C4-2B (cell line): ENCODE measurements at regions not wholly inside any gene's neighbourhood (a gene's known extent, or its start where the extent isn't known, plus 50 kb on each side); places are given as distances from the start of the nearest gene placed in this dataset.

Experiments used
- H3K27ac ChIP-seq: fragments of 450-650 bp; 2 replicates; pipeline ENCODE4 v1.5.1; 2017
- CTCF ChIP-seq: fragments of 450-650 bp; conservative IDR thresholded peaks from 2 replicates; pipeline ENCODE4 v1.5.1; 2017; ENCODE audit warnings: mild to moderate bottlenecking
- ZFX ChIP-seq: fragments of 450-650 bp; IDR thresholded peaks from 2 replicates; pipeline ENCODE4 v1.6.1; 2017

DNA sequence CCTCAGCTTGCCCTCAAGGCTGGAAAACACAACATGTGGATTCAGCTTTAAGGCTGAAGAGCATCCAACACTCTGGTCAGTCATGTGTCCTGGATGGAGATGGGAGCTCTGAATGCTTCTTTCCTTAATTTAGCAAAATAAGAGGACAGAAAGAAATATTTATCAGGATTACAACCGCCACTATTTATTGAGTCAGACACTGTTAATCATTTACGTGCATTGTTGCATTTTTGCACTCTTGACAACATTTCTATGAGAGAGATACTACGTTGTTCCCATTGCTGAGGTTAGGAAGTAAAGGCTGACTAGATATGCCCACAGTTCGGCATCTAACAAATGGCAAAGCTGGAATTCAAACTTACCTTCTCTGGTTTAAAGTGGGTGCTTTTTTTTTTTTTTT is 101.8 kb upstream of the KMT2C start:
- H3K27ac ChIP-seq: no peak overlapping the region
- TF ChIP-seq CTCF: no peak
- no peak for TF ChIP-seq ZFX

- TF ChIP-seq CTCF (no peak), ZFX (no peak)
- H3K27ac ChIP-seq: no peak overlapping the region
These were observed 92.8 kb upstream of the KMT2C start for GRCh38 chr7:152528612-152529011.

- no peak overlapping the region for H3K27ac ChIP-seq
These were observed 91.8 kb upstream of the KMT2C start for GRCh38 chr7:152527610-152528032.

GRCh38 chr7:152523916-152524315 is 88.1 kb upstream of the KMT2C start:
- H3K27ac ChIP-seq: no peak overlapping the region
- TF ChIP-seq ZFX (no peak), CTCF (no peak)

More at GRCh38 chr7:152527610-152528032, 91.8 kb upstream of the KMT2C start:
- no peak for TF ChIP-seq ZFX
- TF ChIP-seq CTCF: no peak

GRCh38 chr7:152522571-152523067 is 86.8 kb upstream of the KMT2C start:
- H3K27ac ChIP-seq: no peak overlapping the region
- TF ChIP-seq CTCF (no peak), ZFX (no peak)

DNA sequence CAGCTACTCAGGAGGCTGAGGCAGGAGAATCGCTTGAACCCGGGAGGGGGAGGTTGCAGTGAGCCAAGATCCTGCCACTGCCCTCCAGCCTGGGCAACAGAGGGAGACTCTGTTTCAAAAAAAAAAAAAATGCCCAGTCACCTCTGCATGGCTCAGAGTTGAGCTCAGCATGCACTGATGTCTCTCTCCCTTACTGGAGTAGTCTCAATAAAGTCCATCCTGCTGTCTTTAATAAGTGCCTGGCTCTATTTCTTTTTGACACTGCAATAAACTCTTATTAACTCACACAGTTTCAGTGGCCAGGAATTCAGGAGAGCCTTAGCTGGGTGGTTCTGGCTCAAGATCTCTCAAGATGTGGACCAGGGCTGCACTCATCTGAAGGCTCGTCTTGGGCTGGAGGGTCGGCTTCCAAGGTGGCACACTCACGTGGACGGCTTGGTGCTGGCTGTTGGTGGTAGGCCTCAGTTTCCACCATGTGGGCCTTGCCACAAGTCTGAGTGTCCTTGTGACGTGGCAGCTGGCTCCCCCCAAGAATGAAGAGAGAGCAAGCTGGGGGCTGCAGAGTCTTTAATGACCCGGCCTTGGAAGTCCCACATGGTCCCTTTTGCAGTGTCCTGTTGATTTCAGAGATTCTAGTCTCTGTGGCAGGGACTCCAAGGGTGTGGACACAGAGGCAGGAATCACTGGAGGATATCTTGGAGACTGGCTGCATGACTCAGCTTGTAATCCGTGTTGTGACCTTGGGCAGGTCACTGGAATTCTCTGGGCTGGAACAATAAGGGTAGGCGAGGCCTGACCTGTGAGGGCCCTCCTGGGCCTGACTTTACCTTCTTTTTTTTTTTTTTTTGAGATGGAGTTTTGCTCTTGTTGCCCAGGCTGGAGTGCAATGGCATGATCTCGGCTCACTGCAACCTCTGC is 85.9 kb upstream of the KMT2C start:
- no peak for TF ChIP-seq CTCF
- TF ChIP-seq ZFX: no peak
- no peak overlapping the region for H3K27ac ChIP-seq

GRCh38 chr7:152520861-152521302 is 85.1 kb upstream of the KMT2C start:
- TF ChIP-seq ZFX (no peak), CTCF (no peak)
- H3K27ac ChIP-seq: no peak overlapping the region
